K562 (cell line): ENCODE measurements at regions not wholly inside any gene's neighbourhood (a gene's known extent, or its start where the extent isn't known, plus 50 kb on each side); places are given as distances from the start of the nearest gene placed in this dataset.

Experiments used
- ATAC-seq: fragments of 200-7000 bp; cut with Tn5 transposase; 3 replicates; pipeline ENCODE4 v1.9.1; 2020; ENCODE audit warnings: moderate library complexity
- BruUV-seq: library from RNA; stranded (reverse); fragments of 400-500 nt; replicated peaks from 2 replicates; lab custom pipeline; 2021; lab: Mats Ljungman, UMichigan
- CTCF ChIA-PET: fragments of 300-600 bp; formaldehyde crosslinking; extraction: SDS; loops from one replicate; lab custom pipeline; 2021; ENCODE audit warnings: low intra/inter-chr PET ratio; lab: Yijun Ruan, JAX
- POLR2A ChIA-PET: fragments of 300-600, 350-650 bp; sonication (Branson Sonifier 250); formaldehyde crosslinking; extraction: SDS; loops from one replicate; lab custom pipeline; 2021; ENCODE audit warnings: antibody characterized with exemption, inconsistent platforms; lab: Yijun Ruan, JAX
- DNase-seq, 4 experiments: peaks; one replicate each; pipeline versions ENCODE4 v3.0.0 to v3.0.0-alpha.2; 2011 to 2018; ENCODE audit warnings: low spot score in 3 of 4, mixed read lengths in 3 of 4; ENCODE audit errors: extremely low read depth in 1 of 4
- FAIRE-seq: peaks from 2 replicates; lab custom pipeline; 2011; peaks lifted over from hg19 to GRCh38; lab: Jason Lieb, UNC
- H2AFZ ChIP-seq: 2 replicates; pipeline ENCODE4 v1.6.0; 2011; ENCODE audit warnings: low read depth, low read length, control low read depth, inconsistent platforms
- H3K27ac ChIP-seq: fragments of 200-600 bp; 3 replicates; pipeline ENCODE4 v1.8.0; 2011; ENCODE audit warnings: low read depth, mild to moderate bottlenecking, control low read depth, inconsistent platforms, low read length, moderate library complexity, mixed read lengths; ENCODE audit errors: extremely low read depth
- H3K27me3 ChIP-seq, 2 experiments: fragments of 300-600 bp in 1 of 2; 2 replicates in 1 of 2; 3 replicates in 1 of 2; pipeline versions ENCODE4 v1.6.0 to v1.8.0; 2011; ENCODE audit warnings: inconsistent platforms in 2 of 2, low read length in 2 of 2, mild to moderate bottlenecking in 1 of 2, mixed read lengths in 1 of 2, moderate library complexity in 1 of 2; ENCODE audit not compliant: control insufficient read depth in 2 of 2, insufficient read depth in 2 of 2
- H3K36me3 ChIP-seq: fragments of 300-600 bp; 3 replicates; pipeline ENCODE4 v1.8.0; 2011; ENCODE audit warnings: mild to moderate bottlenecking, low read length, inconsistent platforms; ENCODE audit not compliant: control insufficient read depth, insufficient read depth
- H3K4me1 ChIP-seq, 2 experiments: fragments of 200-600 bp in 1 of 2; replicated peaks in 1 of 2; 2 replicates in 1 of 2; 3 replicates in 1 of 2; pipeline versions ENCODE4 v1.5.1 to v1.8.0; 2011; ENCODE audit warnings: inconsistent platforms in 2 of 2, low read length in 2 of 2, mild to moderate bottlenecking in 1 of 2, mixed read lengths in 1 of 2, moderate library complexity in 1 of 2; ENCODE audit not compliant: control insufficient read depth in 2 of 2, insufficient read depth in 2 of 2
- H3K4me2 ChIP-seq: 2 replicates; pipeline ENCODE4 v1.6.1; 2011; ENCODE audit warnings: low read length, control low read depth, inconsistent platforms, mixed read lengths; ENCODE audit not compliant: insufficient read depth
- H3K4me3 ChIP-seq: fragments of 200-600 bp; sonication (generic), shearing (Covaris generic); 2 replicates; pipeline ENCODE4 v1.5.1; 2016; ENCODE audit warnings: control low read depth, inconsistent platforms
- H3K79me2 ChIP-seq: fragments of 200-600 bp; 3 replicates; pipeline ENCODE4 v1.8.0; 2011; ENCODE audit warnings: low read length, inconsistent platforms; ENCODE audit not compliant: control insufficient read depth, insufficient read depth
- H3K9ac ChIP-seq, 2 experiments: 2 replicates each; pipeline versions ENCODE4 v1.6.0 to v1.6.1; 2011; ENCODE audit warnings: low read depth in 2 of 2, low read length in 2 of 2, control low read depth in 1 of 2, inconsistent platforms in 1 of 2, mild to moderate bottlenecking in 1 of 2, mixed read lengths in 1 of 2; ENCODE audit not compliant: insufficient read depth in 1 of 2
- H3K9me1 ChIP-seq: one replicate; pipeline ENCODE4 v1.6.0; 2011; ENCODE audit warnings: inconsistent platforms, mild to moderate bottlenecking, low read length, moderate library complexity; ENCODE audit not compliant: control insufficient read depth, insufficient read depth
- H3K9me3 ChIP-seq: replicated peaks from 2 replicates; pipeline ENCODE4 v1.5.1; 2011; ENCODE audit warnings: low read depth, low read length, inconsistent platforms; ENCODE audit not compliant: control insufficient read depth, insufficient read depth
- H4K20me1 ChIP-seq: replicated peaks from 2 replicates; pipeline ENCODE4 v1.6.1; 2011; ENCODE audit warnings: low read length, inconsistent platforms, mixed read lengths; ENCODE audit not compliant: control insufficient read depth, insufficient read depth
- BDP1 ChIP-seq: IDR thresholded peaks from 3 replicates; pipeline ENCODE4 v1.6.1; 2011; ENCODE audit not compliant: insufficient read length, insufficient read depth
- ERF ChIP-seq: fragments of 450-650 bp; formaldehyde crosslinking; IDR thresholded peaks from 2 replicates; pipeline ENCODE4 v1.4.0; 2020; ENCODE audit warnings: mild to moderate bottlenecking, mixed read lengths
- ETS1 ChIP-seq: conservative IDR thresholded peaks from 2 replicates; pipeline ENCODE4 v1.6.1; 2011; ENCODE audit warnings: low read depth, mild to moderate bottlenecking, low read length; ENCODE audit not compliant: control insufficient read depth
- NR1H2 ChIP-seq: sonication (generic); formaldehyde crosslinking; IDR thresholded peaks from 2 replicates; pipeline ENCODE4 v1.4.0; 2020; ENCODE audit warnings: mild to moderate bottlenecking, missing genetic modification reagents
- POLR2B ChIP-seq: fragments of 450-650 bp; IDR thresholded peaks from 2 replicates; pipeline ENCODE4 v1.6.1; 2018; ENCODE audit warnings: low read depth; ENCODE audit not compliant: partially characterized antibody
- RFX5 ChIP-seq: IDR thresholded peaks from 2 replicates; pipeline ENCODE4 v1.6.1; 2011; ENCODE audit warnings: low read depth, mild to moderate bottlenecking, improper control_type of control experiment, low read length
- RUNX1 ChIP-seq: sonication (generic); IDR thresholded peaks from 2 replicates; pipeline ENCODE4 v1.6.1; 2016; ENCODE audit warnings: antibody characterized with exemption, low read depth
- SMAD4 ChIP-seq: fragments of 250-450 bp; sonication (Bioruptor Pico); conservative IDR thresholded peaks from 2 replicates; pipeline ENCODE4 v1.8.0; 2021; ENCODE audit warnings: inconsistent platforms, mild to moderate bottlenecking, moderate library complexity
- SPI1 ChIP-seq: IDR thresholded peaks from 2 replicates; pipeline ENCODE4 v1.6.1; 2011; ENCODE audit warnings: low read depth, low read length, control low read depth, borderline replicate concordance
- ZBTB9 ChIP-seq: fragments of 450-650 bp; formaldehyde crosslinking; IDR thresholded peaks from 2 replicates; pipeline ENCODE4 v1.4.0; 2020; ENCODE audit warnings: mild to moderate bottlenecking, moderate library complexity
- ZNF133 ChIP-seq: fragments of 250-450 bp; sonication (Bioruptor Pico); IDR thresholded peaks from 2 replicates; pipeline ENCODE4 v1.4.0; 2020; ENCODE audit warnings: mild to moderate bottlenecking
- ZNF282 ChIP-seq: sonication (generic); formaldehyde crosslinking; IDR thresholded peaks from 2 replicates; pipeline ENCODE4 v1.8.1; 2023; ENCODE audit warnings: missing genetic modification reagents
- WGBS: fragments of 100-300 bp; shearing (Covaris generic); methylation state at CpG from one replicate; pipeline ENCODE4 v1.1.6; 2016; ENCODE audit warnings: low coverage, mixed read lengths; ENCODE audit not compliant: insufficient coverage; ENCODE audit errors: missing lambda C conversion rate; 5-methylcytosine and 5-hydroxymethylcytosine counted together
- in situ Hi-C: fragments of 300-500 bp; cut with MboI; formaldehyde crosslinking; loops from 4 replicates; pipeline ENCODE4 v1.15.0; 2018; ENCODE audit warnings: inconsistent platforms, mixed read lengths
- intact Hi-C: fragments of 100-400 bp; cut with micrococcal nuclease; formaldehyde crosslinking; loops from 2 replicates; pipeline ENCODE4 v1.14.2; 2022
- TF ChIP-seq, protein P1 (sequence below), 2 experiments: fragments of 450-650 bp; formaldehyde crosslinking in 1 of 2; IDR thresholded peaks; 2 replicates each; pipeline versions ENCODE4 v1.4.0 to v1.6.1; 2014 to 2020; ENCODE audit warnings: mild to moderate bottlenecking in 2 of 2, borderline replicate concordance in 1 of 2, low read depth in 1 of 2

DNA sequence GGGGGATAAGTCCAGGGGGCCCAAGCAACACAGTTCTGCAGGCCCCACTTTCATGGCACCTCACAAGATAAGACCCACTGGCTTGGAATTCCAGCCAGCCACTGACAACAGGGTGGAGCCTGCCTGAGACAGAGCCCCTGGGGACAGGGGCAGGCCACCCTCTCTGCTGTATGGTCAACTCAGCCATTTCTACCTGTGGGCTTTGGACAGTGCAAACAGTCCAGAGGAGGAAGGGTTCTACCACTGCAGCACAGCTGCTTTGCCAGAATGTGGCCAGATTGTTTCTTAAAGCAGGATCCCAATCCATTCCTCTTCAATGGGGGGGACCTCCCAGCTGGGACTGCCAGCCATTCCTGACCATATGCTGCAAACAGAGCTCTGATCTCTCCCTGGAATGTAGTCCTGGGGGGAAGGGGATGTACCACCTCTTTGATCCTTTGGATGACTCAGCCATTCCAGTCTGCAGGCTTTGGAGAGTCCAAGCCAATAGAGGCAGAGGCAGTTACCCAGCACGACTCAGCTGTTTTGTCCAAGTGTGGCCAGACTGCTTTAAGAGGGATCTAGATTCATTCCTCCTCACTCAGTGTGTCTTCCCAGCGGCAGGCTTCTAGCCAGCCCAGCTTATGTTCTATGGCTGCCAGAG lies 842.2 kb downstream of the EPHA7 start:
- Histone ChIP-seq H3K4me2 (no peak overlapping the region), H3K27ac (no peak overlapping the region), H2AFZ (no peak overlapping the region), H3K79me2 (no peaks in the 10 kb centered on the region), H3K4me3 (no peak overlapping the region), H3K36me3 (no peaks in the 10 kb centered on the region), H3K9me3 (no peaks in the 10 kb centered on the region; the same call in none of the 2 replicates), H4K20me1 (no peaks in the 10 kb centered on the region), H3K4me1 (no peaks in the 10 kb centered on the region), H3K9ac (no peak overlapping the region), H3K9me1 (no peaks in the 10 kb centered on the region), H3K27me3 (no peaks in the 10 kb centered on the region)
- intact Hi-C loops (no loop called here), in situ Hi-C loops (no loop called here)
- FAIRE-seq, result no peak
- no peak for ATAC-seq
- POLR2A ChIA-PET, result no interaction called here
- no peak for DNase-seq
- no TSS peak for BruUV-seq
- 0% methylated on average over 2 of the region's 2 CpGs for WGBS
- CTCF ChIA-PET, result no interaction called here
- TF ChIP-seq ZBTB9 (CRISPR knock-in tag) (no peak), ERF (CRISPR knock-in tag) (no peak), BDP1 (no peak), RUNX1 (no peak), SPI1 (no peak), ETS1 (no peak), NR1H2 (CRISPR knock-in tag) (no peak), ZNF133 (CRISPR knock-in tag) (no peak), ZNF282 (CRISPR knock-in tag) (no peak), RFX5 (no peak), POLR2B (no peak), SMAD4 (CRISPR knock-in tag) (no peak)
- TF ChIP-seq, protein P1, sequence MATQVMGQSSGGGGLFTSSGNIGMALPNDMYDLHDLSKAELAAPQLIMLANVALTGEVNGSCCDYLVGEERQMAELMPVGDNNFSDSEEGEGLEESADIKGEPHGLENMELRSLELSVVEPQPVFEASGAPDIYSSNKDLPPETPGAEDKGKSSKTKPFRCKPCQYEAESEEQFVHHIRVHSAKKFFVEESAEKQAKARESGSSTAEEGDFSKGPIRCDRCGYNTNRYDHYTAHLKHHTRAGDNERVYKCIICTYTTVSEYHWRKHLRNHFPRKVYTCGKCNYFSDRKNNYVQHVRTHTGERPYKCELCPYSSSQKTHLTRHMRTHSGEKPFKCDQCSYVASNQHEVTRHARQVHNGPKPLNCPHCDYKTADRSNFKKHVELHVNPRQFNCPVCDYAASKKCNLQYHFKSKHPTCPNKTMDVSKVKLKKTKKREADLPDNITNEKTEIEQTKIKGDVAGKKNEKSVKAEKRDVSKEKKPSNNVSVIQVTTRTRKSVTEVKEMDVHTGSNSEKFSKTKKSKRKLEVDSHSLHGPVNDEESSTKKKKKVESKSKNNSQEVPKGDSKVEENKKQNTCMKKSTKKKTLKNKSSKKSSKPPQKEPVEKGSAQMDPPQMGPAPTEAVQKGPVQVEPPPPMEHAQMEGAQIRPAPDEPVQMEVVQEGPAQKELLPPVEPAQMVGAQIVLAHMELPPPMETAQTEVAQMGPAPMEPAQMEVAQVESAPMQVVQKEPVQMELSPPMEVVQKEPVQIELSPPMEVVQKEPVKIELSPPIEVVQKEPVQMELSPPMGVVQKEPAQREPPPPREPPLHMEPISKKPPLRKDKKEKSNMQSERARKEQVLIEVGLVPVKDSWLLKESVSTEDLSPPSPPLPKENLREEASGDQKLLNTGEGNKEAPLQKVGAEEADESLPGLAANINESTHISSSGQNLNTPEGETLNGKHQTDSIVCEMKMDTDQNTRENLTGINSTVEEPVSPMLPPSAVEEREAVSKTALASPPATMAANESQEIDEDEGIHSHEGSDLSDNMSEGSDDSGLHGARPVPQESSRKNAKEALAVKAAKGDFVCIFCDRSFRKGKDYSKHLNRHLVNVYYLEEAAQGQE (IDR thresholded peaks at IDR 0.05; ENCODE audit: borderline replicate concordance), result no peak
- TF ChIP-seq, protein P1 (CRISPR knock-in tag; IDR thresholded peaks at IDR 0.05; ENCODE audit: low read depth), result no peak
